SK-N-SH (cell line): ENCODE measurements at regions not wholly inside any gene's neighbourhood (a gene's known extent, or its start where the extent isn't known, plus 50 kb on each side); places are given as distances from the start of the nearest gene placed in this dataset.

ENCODE experiments used
- CTCF ChIA-PET: fragments of 300-600, 350-600 bp; formaldehyde crosslinking; extraction: SDS; loops from one replicate; lab custom pipeline; 2021; lab: Yijun Ruan, JAX
- POLR2A ChIA-PET: fragments of 350-600 bp; sonication (Branson Sonifier 250); formaldehyde crosslinking; extraction: SDS; loops from one replicate; lab custom pipeline; 2020; ENCODE audit warnings: antibody characterized with exemption, inconsistent platforms; lab: Yijun Ruan, JAX
- DNase-seq: peaks from one replicate; pipeline ENCODE4 v3.0.0; 2012
- H2AFZ ChIP-seq: fragments of 200-600 bp; sonication (generic); 2 replicates; pipeline ENCODE4 v1.8.1; 2016; ENCODE audit warnings: antibody characterized with exemption, mild to moderate bottlenecking, low read depth
- H3F3A ChIP-seq: fragments of 200-600 bp; sonication (generic); replicated peaks from 2 replicates; pipeline ENCODE3; 2016; ENCODE audit warnings: antibody characterized with exemption, mild to moderate bottlenecking; ENCODE audit not compliant: insufficient read depth
- H3K27ac ChIP-seq, 2 experiments: fragments of 200-500 bp in 1 of 2; fragments of 200-600 bp in 1 of 2; sonication (Bioruptor generic) in 1 of 2; sonication (generic), shearing (Covaris generic) in 1 of 2; 2 replicates each; pipeline versions ENCODE4 v1.5.1 to v1.6.1; 2014 to 2016; ENCODE audit warnings: low read depth in 2 of 2, inconsistent platforms in 1 of 2, low read length in 1 of 2, mild to moderate bottlenecking in 1 of 2, mixed read lengths in 1 of 2
- H3K27me3 ChIP-seq: fragments of 200-600 bp; sonication (generic), shearing (Covaris generic); 2 replicates; pipeline ENCODE4 v1.6.1; 2016; ENCODE audit warnings: mixed run types; ENCODE audit not compliant: insufficient read depth
- H3K36me3 ChIP-seq, 2 experiments: fragments of 200-500 bp in 1 of 2; fragments of 200-600 bp in 1 of 2; sonication (Bioruptor generic) in 1 of 2; sonication (generic) in 1 of 2; replicated peaks in 1 of 2; 2 replicates each; pipeline versions ENCODE3 to v1.5.1; 2014 to 2016; ENCODE audit warnings: low read length in 1 of 2, mild to moderate bottlenecking in 1 of 2; ENCODE audit not compliant: insufficient read depth in 2 of 2, control insufficient read depth in 1 of 2
- H3K4me1 ChIP-seq, 2 experiments: fragments of 200-500 bp in 1 of 2; fragments of 200-600 bp in 1 of 2; sonication (Bioruptor generic) in 1 of 2; sonication (generic), shearing (Covaris generic) in 1 of 2; 2 replicates each; pipeline versions ENCODE4 v1.5.1 to v1.6.1; 2014 to 2016; ENCODE audit warnings: low read depth in 1 of 2, low read length in 1 of 2, mixed run types in 1 of 2; ENCODE audit not compliant: insufficient read depth in 2 of 2, control insufficient read depth in 1 of 2
- H3K4me2 ChIP-seq: fragments of 200-600 bp; sonication (generic), shearing (Covaris generic); 2 replicates; pipeline ENCODE4 v1.6.1; 2017; ENCODE audit warnings: mixed run types
- H3K4me3 ChIP-seq, 2 experiments: fragments of 200-500 bp in 1 of 2; fragments of 200-600 bp in 1 of 2; sonication (Bioruptor generic) in 1 of 2; sonication (generic), shearing (Covaris generic) in 1 of 2; 2 replicates each; pipeline versions ENCODE4 v1.5.1 to v1.8.1; 2014 to 2016; ENCODE audit warnings: low read depth in 2 of 2, inconsistent platforms in 1 of 2, low read length in 1 of 2, mild to moderate bottlenecking in 1 of 2, mixed read lengths in 1 of 2, moderate library complexity in 1 of 2
- H3K79me2 ChIP-seq: fragments of 200-600 bp; sonication (generic); 2 replicates; pipeline ENCODE4 v1.8.1; 2017; ENCODE audit warnings: mild to moderate bottlenecking; ENCODE audit not compliant: insufficient read depth
- H3K9ac ChIP-seq: fragments of 200-600 bp; sonication (generic); 2 replicates; pipeline ENCODE4 v1.6.1; 2017; ENCODE audit warnings: mixed run types
- H3K9me2 ChIP-seq: fragments of 200-600 bp; sonication (generic); 2 replicates; pipeline ENCODE4 v1.6.1; 2017; ENCODE audit warnings: mixed run types
- H3K9me3 ChIP-seq: fragments of 200-600 bp; sonication (generic); 2 replicates; pipeline ENCODE4 v1.6.1; 2017; ENCODE audit warnings: mixed run types, mild to moderate bottlenecking, moderate library complexity
- H4K20me1 ChIP-seq: fragments of 200-600 bp; sonication (generic); 2 replicates; pipeline ENCODE4 v1.6.1; 2017; ENCODE audit warnings: mild to moderate bottlenecking, mixed run types; ENCODE audit not compliant: insufficient read depth
- CHD2 ChIP-seq: fragments of 150-350 bp; IDR thresholded peaks from 2 replicates; pipeline ENCODE4 v1.6.1; 2018; ENCODE audit warnings: low read length; ENCODE audit not compliant: partially characterized antibody
- ELF1 ChIP-seq: IDR thresholded peaks from 2 replicates; pipeline ENCODE4 v1.4.0; 2012
- EZH2phosphoT487 ChIP-seq: fragments of 200-600 bp; sonication (generic); IDR thresholded peaks from 2 replicates; pipeline ENCODE4 v1.6.1; 2017; ENCODE audit warnings: low read depth, mixed run types, mild to moderate bottlenecking, antibody characterized with exemption, moderate library complexity, borderline replicate concordance
- FOXJ3 ChIP-seq: sonication (generic); formaldehyde crosslinking; IDR thresholded peaks from 2 replicates; pipeline ENCODE4 v1.5.1; 2020; ENCODE audit warnings: mild to moderate bottlenecking, missing genetic modification reagents
- FOXM1 ChIP-seq: IDR thresholded peaks from 2 replicates; pipeline ENCODE4 v1.4.0; 2012; ENCODE audit warnings: low read depth, mild to moderate bottlenecking
- IRF3 ChIP-seq: fragments of 150-350 bp; IDR thresholded peaks from 2 replicates; pipeline ENCODE4 v1.6.1; 2016; ENCODE audit warnings: mild to moderate bottlenecking, low read depth, low read length
- MAX ChIP-seq: IDR thresholded peaks from 2 replicates; pipeline ENCODE4 v1.4.0; 2012; ENCODE audit warnings: low read depth
- MXI1 ChIP-seq: IDR thresholded peaks from 2 replicates; pipeline ENCODE4 v1.6.1; 2012; ENCODE audit warnings: mild to moderate bottlenecking, low read depth, low read length, improper control_type of control experiment
- NRF1 ChIP-seq: IDR thresholded peaks from 2 replicates; pipeline ENCODE4 v1.6.1; 2012; ENCODE audit warnings: low read depth, mild to moderate bottlenecking, low read length
- POLR2AphosphoS5 ChIP-seq: IDR thresholded peaks from 2 replicates; pipeline ENCODE4 v1.6.1; 2012; ENCODE audit warnings: low read depth, low read length
- RAD21 ChIP-seq: IDR thresholded peaks from 2 replicates; pipeline ENCODE4 v1.6.1; 2012; ENCODE audit warnings: mild to moderate bottlenecking, low read length
- RCOR1 ChIP-seq: fragments of 150-350 bp; IDR thresholded peaks from 2 replicates; pipeline ENCODE4 v1.6.1; 2017; ENCODE audit warnings: antibody characterized with exemption, low read length
- RFX5 ChIP-seq: IDR thresholded peaks from 2 replicates; pipeline ENCODE4 v1.6.1; 2012; ENCODE audit warnings: mild to moderate bottlenecking, improper control_type of control experiment, low read length
- TAF1 ChIP-seq: IDR thresholded peaks from 2 replicates; pipeline ENCODE4 v1.6.1; 2012; ENCODE audit warnings: low read depth, mild to moderate bottlenecking, low read length, moderate library complexity, borderline replicate concordance
- USF1 ChIP-seq: IDR thresholded peaks from 2 replicates; pipeline ENCODE4 v1.4.0; 2012; ENCODE audit warnings: low read depth, borderline replicate concordance
- WGBS: methylation state at CpG from one replicate; pipeline ENCODE4 v1.1.6; 2017; ENCODE audit warnings: low lambda C conversion rate; 5-methylcytosine and 5-hydroxymethylcytosine counted together

- Histone ChIP-seq H4K20me1 (no peaks in the 10 kb centered on the region), H3K4me2 (no peak overlapping the region), H3K4me3 (no peak overlapping the region), H3K9me3 (no peaks in the 10 kb centered on the region), H3K27ac (no peak overlapping the region), H3K4me1 (peaks cover 0 to 3% of the 10 kb centered on the region in 2 experiments; a peak in 2 of 4 replicates), H3K9me2 (no peaks in the 10 kb centered on the region), H3F3A (no peaks in the 10 kb centered on the region), H3K36me3 (no peaks in the 10 kb centered on the region), H3K79me2 (no peaks in the 10 kb centered on the region), H3K27me3 (no peaks in the 10 kb centered on the region), H2AFZ (no peak overlapping the region), H3K9ac (no peak overlapping the region)
- no peak for DNase-seq
- WGBS = 63% methylated on average over 3 of the region's 3 CpGs
- ChIA-PET CTCF (interaction anchor here (0.6 to 1.4 kb wide), 2 partner anchors 10 to 19 kb away, joined by 3 to 4 read pairs; no protein-coding TSS in a partner anchor), POLR2A (no interaction called here)
- TF ChIP-seq FOXJ3 (CRISPR knock-in tag) = no peak
- no peak for TF ChIP-seq POLR2AphosphoS5
- TF ChIP-seq RCOR1 = no peak
- no peak for TF ChIP-seq CHD2
- TF ChIP-seq MAX = no peak
- TF ChIP-seq EZH2phosphoT487 = no peak
- TF ChIP-seq RFX5 = no peak
Observed at GRCh38 chr1:101136271-101136670, 100.5 kb upstream of the S1PR1 start.

- CTCF ChIA-PET = interaction anchor here (1.4 kb wide), 1 partner anchor 9 kb away, joined by 4 read pairs; no protein-coding TSS in a partner anchor
- 90% methylated on average over 2 of the region's 2 CpGs for WGBS
- Histone ChIP-seq H4K20me1 (no peaks in the 10 kb centered on the region), H3K4me3 (no peak overlapping the region), H3K27ac (no peak overlapping the region), H3F3A (no peaks in the 10 kb centered on the region), H3K36me3 (no peaks in the 10 kb centered on the region), H3K9ac (no peak overlapping the region), H3K27me3 (no peaks in the 10 kb centered on the region), H2AFZ (no peak overlapping the region), H3K79me2 (no peaks in the 10 kb centered on the region), H3K9me3 (no peaks in the 10 kb centered on the region), H3K9me2 (no peaks in the 10 kb centered on the region), H3K4me2 (no peak overlapping the region), H3K4me1 (peaks cover 0 to 3% of the 10 kb centered on the region in 2 experiments; a peak in 2 of 4 replicates)
- no peak for DNase-seq
- POLR2A ChIA-PET = no interaction called here
- TF ChIP-seq RCOR1 (no peak), TAF1 (no peak), NRF1 (no peak), POLR2AphosphoS5 (no peak), FOXM1 (no peak), FOXJ3 (CRISPR knock-in tag) (no peak), RAD21 (no peak), MXI1 (no peak), IRF3 (no peak), CHD2 (no peak), ELF1 (no peak), USF1 (no peak)
Observed at GRCh38 chr1:101135526-101135925, 101.3 kb upstream of the S1PR1 start.
